ENCODE measurements at regions not wholly inside any gene's neighbourhood (a gene's known extent, or its start where the extent isn't known, plus 50 kb on each side); places are given as distances from the start of the nearest gene placed in this dataset.

DNA sequence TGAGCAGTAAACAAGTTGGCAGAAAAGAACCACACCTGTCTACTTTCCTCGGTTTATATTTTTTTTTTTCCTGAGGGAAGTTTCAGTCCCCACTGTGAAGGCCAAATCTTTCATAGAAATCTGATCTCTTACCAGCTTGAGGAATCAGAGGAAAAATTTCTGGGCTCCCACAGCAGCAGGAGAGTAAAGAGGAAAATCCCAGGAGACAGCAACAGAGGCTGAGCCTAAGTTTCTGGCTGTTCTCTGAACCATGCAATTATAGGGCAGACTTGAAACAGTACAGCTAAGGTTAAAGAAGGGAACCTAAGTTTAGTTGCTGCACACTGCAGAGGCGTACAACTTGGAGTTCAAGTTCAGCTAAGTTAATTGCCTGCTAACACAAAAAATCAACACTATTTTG, 1090.9 kb upstream of the INTU start (continued):
- TF ChIP-seq, protein P1, sequence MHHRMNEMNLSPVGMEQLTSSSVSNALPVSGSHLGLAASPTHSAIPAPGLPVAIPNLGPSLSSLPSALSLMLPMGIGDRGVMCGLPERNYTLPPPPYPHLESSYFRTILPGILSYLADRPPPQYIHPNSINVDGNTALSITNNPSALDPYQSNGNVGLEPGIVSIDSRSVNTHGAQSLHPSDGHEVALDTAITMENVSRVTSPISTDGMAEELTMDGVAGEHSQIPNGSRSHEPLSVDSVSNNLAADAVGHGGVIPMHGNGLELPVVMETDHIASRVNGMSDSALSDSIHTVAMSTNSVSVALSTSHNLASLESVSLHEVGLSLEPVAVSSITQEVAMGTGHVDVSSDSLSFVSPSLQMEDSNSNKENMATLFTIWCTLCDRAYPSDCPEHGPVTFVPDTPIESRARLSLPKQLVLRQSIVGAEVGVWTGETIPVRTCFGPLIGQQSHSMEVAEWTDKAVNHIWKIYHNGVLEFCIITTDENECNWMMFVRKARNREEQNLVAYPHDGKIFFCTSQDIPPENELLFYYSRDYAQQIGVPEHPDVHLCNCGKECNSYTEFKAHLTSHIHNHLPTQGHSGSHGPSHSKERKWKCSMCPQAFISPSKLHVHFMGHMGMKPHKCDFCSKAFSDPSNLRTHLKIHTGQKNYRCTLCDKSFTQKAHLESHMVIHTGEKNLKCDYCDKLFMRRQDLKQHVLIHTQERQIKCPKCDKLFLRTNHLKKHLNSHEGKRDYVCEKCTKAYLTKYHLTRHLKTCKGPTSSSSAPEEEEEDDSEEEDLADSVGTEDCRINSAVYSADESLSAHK (CRISPR knock-in tag; IDR thresholded peaks at IDR 0.05; ENCODE audit: borderline replicate concordance) = no peak
- TF ChIP-seq ZNF781 (CRISPR knock-in tag; IDR thresholded peaks at IDR 0.05; ENCODE audit: borderline replicate concordance, not compliant biosample characterization) = no peak
- TF ChIP-seq, protein P2, sequence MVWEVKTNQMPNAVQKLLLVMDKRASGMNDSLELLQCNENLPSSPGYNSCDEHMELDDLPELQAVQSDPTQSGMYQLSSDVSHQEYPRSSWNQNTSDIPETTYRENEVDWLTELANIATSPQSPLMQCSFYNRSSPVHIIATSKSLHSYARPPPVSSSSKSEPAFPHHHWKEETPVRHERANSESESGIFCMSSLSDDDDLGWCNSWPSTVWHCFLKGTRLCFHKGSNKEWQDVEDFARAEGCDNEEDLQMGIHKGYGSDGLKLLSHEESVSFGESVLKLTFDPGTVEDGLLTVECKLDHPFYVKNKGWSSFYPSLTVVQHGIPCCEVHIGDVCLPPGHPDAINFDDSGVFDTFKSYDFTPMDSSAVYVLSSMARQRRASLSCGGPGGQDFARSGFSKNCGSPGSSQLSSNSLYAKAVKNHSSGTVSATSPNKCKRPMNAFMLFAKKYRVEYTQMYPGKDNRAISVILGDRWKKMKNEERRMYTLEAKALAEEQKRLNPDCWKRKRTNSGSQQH (CRISPR knock-in tag; IDR thresholded peaks at IDR 0.05; ENCODE audit: low read depth) = no peak
- TF ChIP-seq, protein P3, sequence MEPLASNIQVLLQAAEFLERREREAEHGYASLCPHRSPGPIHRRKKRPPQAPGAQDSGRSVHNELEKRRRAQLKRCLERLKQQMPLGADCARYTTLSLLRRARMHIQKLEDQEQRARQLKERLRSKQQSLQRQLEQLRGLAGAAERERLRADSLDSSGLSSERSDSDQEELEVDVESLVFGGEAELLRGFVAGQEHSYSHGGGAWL (CRISPR knock-in tag; IDR thresholded peaks at IDR 0.05) = no peak
- TF ChIP-seq LRRFIP1 (CRISPR knock-in tag; conservative IDR thresholded peaks at IDR 0.05) = no peak
- TF ChIP-seq U2AF1 (optimal IDR thresholded peaks at IDR 0.05; ENCODE audit: low read depth, low read length) = no peak
- TF ChIP-seq RXRB (CRISPR knock-in tag; IDR thresholded peaks at IDR 0.05; ENCODE audit: borderline replicate concordance) = no peak
- TF ChIP-seq ZBTB26 (CRISPR knock-in tag; IDR thresholded peaks at IDR 0.05; ENCODE audit: borderline replicate concordance) = no peak
